Neural cell (in vitro differentiated cells): ENCODE measurements at regions not wholly inside any gene's neighbourhood (a gene's known extent, or its start where the extent isn't known, plus 50 kb on each side); places are given as distances from the start of the nearest gene placed in this dataset.

Experiments
- H2AFZ ChIP-seq: fragments of 200-600, 300-800 bp; sonication (generic), shearing (Covaris generic); 2 replicates; pipeline ENCODE4 v1.6.0; 2014; ENCODE audit warnings: low read depth, mild to moderate bottlenecking, antibody characterized with exemption, low read length, moderate library complexity
- H3F3A ChIP-seq: fragments of 200-600 bp; shearing (Covaris generic); 2 replicates; pipeline ENCODE4 v1.6.1; 2016; ENCODE audit warnings: mild to moderate bottlenecking, moderate library complexity, mixed read lengths, antibody characterized with exemption, low read length; ENCODE audit not compliant: insufficient read depth, poor library complexity, severe bottlenecking
- H3K27ac ChIP-seq: fragments of 200-600, 300-800 bp; sonication (generic), shearing (Covaris generic); 2 replicates; pipeline ENCODE4 v1.5.1; 2014; ENCODE audit warnings: mild to moderate bottlenecking, low read length, moderate library complexity
- H3K27me3 ChIP-seq: fragments of 300-800, 200-600 bp; sonication (generic), shearing (Covaris generic); 2 replicates; pipeline ENCODE4 v1.6.0; 2014; ENCODE audit warnings: mild to moderate bottlenecking, low read depth, low read length, moderate library complexity; ENCODE audit not compliant: insufficient read depth
- H3K36me3 ChIP-seq: fragments of 300-800, 200-600 bp; sonication (generic), shearing (Covaris generic); 2 replicates; pipeline ENCODE4 v1.5.1; 2014; ENCODE audit warnings: mild to moderate bottlenecking, antibody characterized with exemption, low read length, moderate library complexity; ENCODE audit not compliant: insufficient read depth
- H3K4me2 ChIP-seq: fragments of 300-800, 200-600 bp; sonication (generic), shearing (Covaris generic); 2 replicates; pipeline ENCODE4 v1.6.0; 2014; ENCODE audit warnings: mild to moderate bottlenecking, low read length
- H3K4me3 ChIP-seq: fragments of 300-800, 200-600 bp; sonication (generic), shearing (Covaris generic); 2 replicates; pipeline ENCODE4 v1.5.1; 2014; ENCODE audit warnings: mild to moderate bottlenecking, low read length, moderate library complexity
- H3K79me2 ChIP-seq: fragments of 200-600 bp; shearing (Covaris generic); replicated peaks from 2 replicates; pipeline ENCODE4 v1.6.0; 2014; ENCODE audit warnings: mild to moderate bottlenecking, low read length, moderate library complexity; ENCODE audit not compliant: insufficient read depth
- H3K9ac ChIP-seq: fragments of 300-800, 200-600 bp; sonication (generic), shearing (Covaris generic); 2 replicates; pipeline ENCODE4 v1.6.1; 2016; ENCODE audit warnings: mild to moderate bottlenecking, low read length, mixed read lengths
- H3K9me2 ChIP-seq: fragments of 200-600 bp; shearing (Covaris generic); 2 replicates; pipeline ENCODE4 v1.6.1; 2016; ENCODE audit warnings: mild to moderate bottlenecking, low read length, mixed read lengths; ENCODE audit not compliant: insufficient read depth
- H3K9me3 ChIP-seq: fragments of 200-600, 300-800 bp; sonication (generic), shearing (Covaris generic); 2 replicates; pipeline ENCODE4 v1.6.1; 2016; ENCODE audit warnings: mild to moderate bottlenecking, mixed run types, low read length, moderate library complexity, mixed read lengths
- H4K20me1 ChIP-seq: fragments of 200-600 bp; shearing (Covaris generic); 2 replicates; pipeline ENCODE4 v1.6.1; 2016; ENCODE audit warnings: mild to moderate bottlenecking, mixed run types; ENCODE audit not compliant: insufficient read depth
- CTCF ChIP-seq: fragments of 450-650 bp; IDR thresholded peaks from 2 replicates; pipeline ENCODE4 v1.5.1; 2014; ENCODE audit warnings: antibody characterized with exemption, mild to moderate bottlenecking, moderate library complexity; ENCODE audit not compliant: poor library complexity, severe bottlenecking
- EP300 ChIP-seq: fragments of 450-650 bp; conservative IDR thresholded peaks from 2 replicates; pipeline ENCODE4 v1.6.1; 2014; ENCODE audit warnings: antibody characterized with exemption, mild to moderate bottlenecking, moderate library complexity; ENCODE audit not compliant: poor library complexity, severe bottlenecking
- EZH2 ChIP-seq: fragments of 200-600, 300-800 bp; shearing (Covaris generic), sonication (generic); IDR thresholded peaks from 2 replicates; pipeline ENCODE4 v1.6.1; 2014; ENCODE audit warnings: antibody characterized with exemption, low read length, borderline replicate concordance, mild to moderate bottlenecking; ENCODE audit not compliant: insufficient read depth, poor library complexity, severe bottlenecking
- MXI1 ChIP-seq: fragments of 450-650 bp; conservative IDR thresholded peaks from 2 replicates; pipeline ENCODE4 v1.6.1; 2014; ENCODE audit warnings: antibody characterized with exemption, mild to moderate bottlenecking; ENCODE audit not compliant: poor library complexity, severe bottlenecking
- POLR2AphosphoS5 ChIP-seq: IDR thresholded peaks from 2 replicates; pipeline ENCODE4 v1.6.1; 2012
- RAD21 ChIP-seq: fragments of 450-650 bp; conservative IDR thresholded peaks from 2 replicates; pipeline ENCODE4 v1.6.1; 2014; ENCODE audit warnings: antibody characterized with exemption, mild to moderate bottlenecking, moderate library complexity
- REST ChIP-seq: IDR thresholded peaks from 2 replicates; pipeline ENCODE4 v1.6.1; 2012; ENCODE audit warnings: borderline replicate concordance
- SMC3 ChIP-seq: fragments of 450-650 bp; conservative IDR thresholded peaks from 2 replicates; pipeline ENCODE4 v1.6.1; 2014; ENCODE audit warnings: antibody characterized with exemption, mild to moderate bottlenecking, moderate library complexity; ENCODE audit not compliant: poor library complexity
- TAF1 ChIP-seq: IDR thresholded peaks from 2 replicates; pipeline ENCODE4 v1.6.1; 2012; ENCODE audit warnings: low read depth

GRCh38 chr5:68459093-68459809 is 243.7 kb downstream of the PIK3R1 start:
- Histone ChIP-seq H4K20me1 (no peaks in the 10 kb centered on the region), H3K27ac (no peak overlapping the region), H3K9me3 (no peaks in the 10 kb centered on the region), H3K4me3 (no peak overlapping the region), H3K27me3 (no peaks in the 10 kb centered on the region), H3K9me2 (no peaks in the 10 kb centered on the region), H3K4me2 (no peak overlapping the region), H3F3A (no peaks in the 10 kb centered on the region), H3K36me3 (no peaks in the 10 kb centered on the region), H2AFZ (no peak overlapping the region), H3K79me2 (no peaks in the 10 kb centered on the region), H3K9ac (no peak overlapping the region)
- no peak for TF ChIP-seq POLR2AphosphoS5
- no peak for TF ChIP-seq SMC3
- no peak for TF ChIP-seq EZH2
- TF ChIP-seq EP300: no peak
- no peak for TF ChIP-seq MXI1
- no peak for TF ChIP-seq RAD21
- no peak for TF ChIP-seq CTCF
- no peak for TF ChIP-seq TAF1
- no peak for TF ChIP-seq REST

- H3K36me3 ChIP-seq: no peaks in the 10 kb centered on the region
- no peak overlapping the region for H3K27ac ChIP-seq
- no peaks in the 10 kb centered on the region for H3K79me2 ChIP-seq
- H4K20me1 ChIP-seq: no peaks in the 10 kb centered on the region
- no peaks in the 10 kb centered on the region for H3K27me3 ChIP-seq
- no peak overlapping the region for H2AFZ ChIP-seq
- H3K4me2 ChIP-seq: no peak overlapping the region
- H3F3A ChIP-seq: no peaks in the 10 kb centered on the region
- no peak overlapping the region for H3K4me3 ChIP-seq
- H3K9ac ChIP-seq: no peak overlapping the region
- no peaks in the 10 kb centered on the region for H3K9me2 ChIP-seq
- TF ChIP-seq EP300 (no peak), SMC3 (no peak), RAD21 (no peak), CTCF (no peak), EZH2 (no peak), TAF1 (no peak), POLR2AphosphoS5 (no peak), REST (no peak), MXI1 (no peak)
- no peaks in the 10 kb centered on the region for H3K9me3 ChIP-seq
Measured at GRCh38 chr5:68459810-68460139, 244.2 kb downstream of the PIK3R1 start.
